SK-N-SH (cell line): ENCODE measurements at regions not wholly inside any gene's neighbourhood (a gene's known extent, or its start where the extent isn't known, plus 50 kb on each side); places are given as distances from the start of the nearest gene placed in this dataset.

Experiments
- CTCF ChIA-PET: fragments of 300-600, 350-600 bp; formaldehyde crosslinking; extraction: SDS; loops from one replicate; lab custom pipeline; 2021; lab: Yijun Ruan, JAX
- POLR2A ChIA-PET: fragments of 350-600 bp; sonication (Branson Sonifier 250); formaldehyde crosslinking; extraction: SDS; loops from one replicate; lab custom pipeline; 2020; ENCODE audit warnings: antibody characterized with exemption, inconsistent platforms; lab: Yijun Ruan, JAX
- DNase-seq: peaks from one replicate; pipeline ENCODE4 v3.0.0; 2012
- H2AFZ ChIP-seq: fragments of 200-600 bp; sonication (generic); 2 replicates; pipeline ENCODE4 v1.8.1; 2016; ENCODE audit warnings: antibody characterized with exemption, mild to moderate bottlenecking, low read depth
- H3F3A ChIP-seq: fragments of 200-600 bp; sonication (generic); replicated peaks from 2 replicates; pipeline ENCODE3; 2016; ENCODE audit warnings: antibody characterized with exemption, mild to moderate bottlenecking; ENCODE audit not compliant: insufficient read depth
- H3K27ac ChIP-seq, 2 experiments: fragments of 200-500 bp in 1 of 2; fragments of 200-600 bp in 1 of 2; sonication (Bioruptor generic) in 1 of 2; sonication (generic), shearing (Covaris generic) in 1 of 2; 2 replicates each; pipeline versions ENCODE4 v1.5.1 to v1.6.1; 2014 to 2016; ENCODE audit warnings: low read depth in 2 of 2, inconsistent platforms in 1 of 2, low read length in 1 of 2, mild to moderate bottlenecking in 1 of 2, mixed read lengths in 1 of 2
- H3K27me3 ChIP-seq: fragments of 200-600 bp; sonication (generic), shearing (Covaris generic); 2 replicates; pipeline ENCODE4 v1.6.1; 2016; ENCODE audit warnings: mixed run types; ENCODE audit not compliant: insufficient read depth
- H3K36me3 ChIP-seq, 2 experiments: fragments of 200-500 bp in 1 of 2; fragments of 200-600 bp in 1 of 2; sonication (Bioruptor generic) in 1 of 2; sonication (generic) in 1 of 2; replicated peaks in 1 of 2; 2 replicates each; pipeline versions ENCODE3 to v1.5.1; 2014 to 2016; ENCODE audit warnings: low read length in 1 of 2, mild to moderate bottlenecking in 1 of 2; ENCODE audit not compliant: insufficient read depth in 2 of 2, control insufficient read depth in 1 of 2
- H3K4me1 ChIP-seq, 2 experiments: fragments of 200-500 bp in 1 of 2; fragments of 200-600 bp in 1 of 2; sonication (Bioruptor generic) in 1 of 2; sonication (generic), shearing (Covaris generic) in 1 of 2; 2 replicates each; pipeline versions ENCODE4 v1.5.1 to v1.6.1; 2014 to 2016; ENCODE audit warnings: low read depth in 1 of 2, low read length in 1 of 2, mixed run types in 1 of 2; ENCODE audit not compliant: insufficient read depth in 2 of 2, control insufficient read depth in 1 of 2
- H3K4me2 ChIP-seq: fragments of 200-600 bp; sonication (generic), shearing (Covaris generic); 2 replicates; pipeline ENCODE4 v1.6.1; 2017; ENCODE audit warnings: mixed run types
- H3K4me3 ChIP-seq, 2 experiments: fragments of 200-500 bp in 1 of 2; fragments of 200-600 bp in 1 of 2; sonication (Bioruptor generic) in 1 of 2; sonication (generic), shearing (Covaris generic) in 1 of 2; 2 replicates each; pipeline versions ENCODE4 v1.5.1 to v1.8.1; 2014 to 2016; ENCODE audit warnings: low read depth in 2 of 2, inconsistent platforms in 1 of 2, low read length in 1 of 2, mild to moderate bottlenecking in 1 of 2, mixed read lengths in 1 of 2, moderate library complexity in 1 of 2
- H3K79me2 ChIP-seq: fragments of 200-600 bp; sonication (generic); 2 replicates; pipeline ENCODE4 v1.8.1; 2017; ENCODE audit warnings: mild to moderate bottlenecking; ENCODE audit not compliant: insufficient read depth
- H3K9ac ChIP-seq: fragments of 200-600 bp; sonication (generic); 2 replicates; pipeline ENCODE4 v1.6.1; 2017; ENCODE audit warnings: mixed run types
- H3K9me2 ChIP-seq: fragments of 200-600 bp; sonication (generic); 2 replicates; pipeline ENCODE4 v1.6.1; 2017; ENCODE audit warnings: mixed run types
- H3K9me3 ChIP-seq: fragments of 200-600 bp; sonication (generic); 2 replicates; pipeline ENCODE4 v1.6.1; 2017; ENCODE audit warnings: mixed run types, mild to moderate bottlenecking, moderate library complexity
- H4K20me1 ChIP-seq: fragments of 200-600 bp; sonication (generic); 2 replicates; pipeline ENCODE4 v1.6.1; 2017; ENCODE audit warnings: mild to moderate bottlenecking, mixed run types; ENCODE audit not compliant: insufficient read depth
- CHD2 ChIP-seq: fragments of 150-350 bp; IDR thresholded peaks from 2 replicates; pipeline ENCODE4 v1.6.1; 2018; ENCODE audit warnings: low read length; ENCODE audit not compliant: partially characterized antibody
- CTCF ChIP-seq: fragments of 200-600 bp; sonication (generic); IDR thresholded peaks from 2 replicates; pipeline ENCODE4 v1.6.1; 2017; ENCODE audit warnings: antibody characterized with exemption, mild to moderate bottlenecking, moderate library complexity
- FOXJ3 ChIP-seq: sonication (generic); formaldehyde crosslinking; IDR thresholded peaks from 2 replicates; pipeline ENCODE4 v1.5.1; 2020; ENCODE audit warnings: mild to moderate bottlenecking, missing genetic modification reagents
- FOXM1 ChIP-seq: IDR thresholded peaks from 2 replicates; pipeline ENCODE4 v1.4.0; 2012; ENCODE audit warnings: low read depth, mild to moderate bottlenecking
- GABPA ChIP-seq: IDR thresholded peaks from 2 replicates; pipeline ENCODE4 v1.4.0; 2012; ENCODE audit warnings: low read depth, mild to moderate bottlenecking
- IRF3 ChIP-seq: fragments of 150-350 bp; IDR thresholded peaks from 2 replicates; pipeline ENCODE4 v1.6.1; 2016; ENCODE audit warnings: mild to moderate bottlenecking, low read depth, low read length
- MAX ChIP-seq: IDR thresholded peaks from 2 replicates; pipeline ENCODE4 v1.4.0; 2012; ENCODE audit warnings: low read depth
- MEF2A ChIP-seq: IDR thresholded peaks from 2 replicates; pipeline ENCODE4 v1.4.0; 2012; ENCODE audit warnings: low read depth, borderline replicate concordance
- MXI1 ChIP-seq: IDR thresholded peaks from 2 replicates; pipeline ENCODE4 v1.6.1; 2012; ENCODE audit warnings: mild to moderate bottlenecking, low read depth, low read length, improper control_type of control experiment
- NFIC ChIP-seq: IDR thresholded peaks from 2 replicates; pipeline ENCODE4 v1.4.0; 2012; ENCODE audit warnings: borderline replicate concordance
- RAD21 ChIP-seq: IDR thresholded peaks from 2 replicates; pipeline ENCODE4 v1.6.1; 2012; ENCODE audit warnings: mild to moderate bottlenecking, low read length
- TAF1 ChIP-seq: IDR thresholded peaks from 2 replicates; pipeline ENCODE4 v1.6.1; 2012; ENCODE audit warnings: low read depth, mild to moderate bottlenecking, low read length, moderate library complexity, borderline replicate concordance
- YY1 ChIP-seq: IDR thresholded peaks from 2 replicates; pipeline ENCODE4 v1.4.0; 2012; ENCODE audit warnings: low read depth, mild to moderate bottlenecking
- WGBS: methylation state at CpG from one replicate; pipeline ENCODE4 v1.1.6; 2017; ENCODE audit warnings: low lambda C conversion rate; 5-methylcytosine and 5-hydroxymethylcytosine counted together
- TF ChIP-seq, protein P1 (sequence below): IDR thresholded peaks from 2 replicates; pipeline ENCODE4 v1.6.1; 2012; ENCODE audit warnings: mild to moderate bottlenecking, low read depth, low read length, moderate library complexity
- TF ChIP-seq, protein P2 (sequence below): IDR thresholded peaks from 2 replicates; pipeline ENCODE4; 2012

- Histone ChIP-seq H3K9me2 (no peaks in the 10 kb centered on the region), H3K4me2 (no peak overlapping the region), H3K36me3 (no peaks in the 10 kb centered on the region), H3K79me2 (no peaks in the 10 kb centered on the region), H3K9ac (no peak overlapping the region), H3K27me3 (no peaks in the 10 kb centered on the region), H3K4me3 (no peak overlapping the region), H3K9me3 (no peaks in the 10 kb centered on the region), H4K20me1 (no peaks in the 10 kb centered on the region), H3F3A (no peaks in the 10 kb centered on the region), H3K4me1 (no peaks in the 10 kb centered on the region; a peak in 1 of 4 replicates), H3K27ac (no peak overlapping the region), H2AFZ (no peak overlapping the region)
- ChIA-PET POLR2A (no interaction called here), CTCF (interaction anchor here (1.9 kb wide), 1 partner anchor 26 kb away, joined by 5 read pairs; no protein-coding TSS in a partner anchor)
- 50% methylated on average over 1 of the region's 1 CpG for WGBS
- DNase-seq: no peak
- TF ChIP-seq, protein P1, sequence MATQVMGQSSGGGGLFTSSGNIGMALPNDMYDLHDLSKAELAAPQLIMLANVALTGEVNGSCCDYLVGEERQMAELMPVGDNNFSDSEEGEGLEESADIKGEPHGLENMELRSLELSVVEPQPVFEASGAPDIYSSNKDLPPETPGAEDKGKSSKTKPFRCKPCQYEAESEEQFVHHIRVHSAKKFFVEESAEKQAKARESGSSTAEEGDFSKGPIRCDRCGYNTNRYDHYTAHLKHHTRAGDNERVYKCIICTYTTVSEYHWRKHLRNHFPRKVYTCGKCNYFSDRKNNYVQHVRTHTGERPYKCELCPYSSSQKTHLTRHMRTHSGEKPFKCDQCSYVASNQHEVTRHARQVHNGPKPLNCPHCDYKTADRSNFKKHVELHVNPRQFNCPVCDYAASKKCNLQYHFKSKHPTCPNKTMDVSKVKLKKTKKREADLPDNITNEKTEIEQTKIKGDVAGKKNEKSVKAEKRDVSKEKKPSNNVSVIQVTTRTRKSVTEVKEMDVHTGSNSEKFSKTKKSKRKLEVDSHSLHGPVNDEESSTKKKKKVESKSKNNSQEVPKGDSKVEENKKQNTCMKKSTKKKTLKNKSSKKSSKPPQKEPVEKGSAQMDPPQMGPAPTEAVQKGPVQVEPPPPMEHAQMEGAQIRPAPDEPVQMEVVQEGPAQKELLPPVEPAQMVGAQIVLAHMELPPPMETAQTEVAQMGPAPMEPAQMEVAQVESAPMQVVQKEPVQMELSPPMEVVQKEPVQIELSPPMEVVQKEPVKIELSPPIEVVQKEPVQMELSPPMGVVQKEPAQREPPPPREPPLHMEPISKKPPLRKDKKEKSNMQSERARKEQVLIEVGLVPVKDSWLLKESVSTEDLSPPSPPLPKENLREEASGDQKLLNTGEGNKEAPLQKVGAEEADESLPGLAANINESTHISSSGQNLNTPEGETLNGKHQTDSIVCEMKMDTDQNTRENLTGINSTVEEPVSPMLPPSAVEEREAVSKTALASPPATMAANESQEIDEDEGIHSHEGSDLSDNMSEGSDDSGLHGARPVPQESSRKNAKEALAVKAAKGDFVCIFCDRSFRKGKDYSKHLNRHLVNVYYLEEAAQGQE: no peak
- TF ChIP-seq CHD2 (no peak), TAF1 (no peak), IRF3 (no peak), FOXM1 (no peak), NFIC (no peak), MAX (no peak), YY1 (no peak), CTCF (no peak), GABPA (no peak), FOXJ3 (no peak), MXI1 (no peak), MEF2A (no peak), RAD21 (no peak)
- TF ChIP-seq, protein P2, sequence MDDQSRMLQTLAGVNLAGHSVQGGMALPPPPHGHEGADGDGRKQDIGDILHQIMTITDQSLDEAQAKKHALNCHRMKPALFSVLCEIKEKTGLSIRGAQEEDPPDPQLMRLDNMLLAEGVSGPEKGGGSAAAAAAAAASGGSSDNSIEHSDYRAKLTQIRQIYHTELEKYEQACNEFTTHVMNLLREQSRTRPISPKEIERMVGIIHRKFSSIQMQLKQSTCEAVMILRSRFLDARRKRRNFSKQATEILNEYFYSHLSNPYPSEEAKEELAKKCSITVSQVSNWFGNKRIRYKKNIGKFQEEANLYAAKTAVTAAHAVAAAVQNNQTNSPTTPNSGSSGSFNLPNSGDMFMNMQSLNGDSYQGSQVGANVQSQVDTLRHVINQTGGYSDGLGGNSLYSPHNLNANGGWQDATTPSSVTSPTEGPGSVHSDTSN: no peak
These were observed 265.0 kb downstream of the ZPLD1 start for GRCh38 chr3:102699819-102700140.
